ENCODE measurements at regions not wholly inside any gene's neighbourhood (a gene's known extent, or its start where the extent isn't known, plus 50 kb on each side); places are given as distances from the start of the nearest gene placed in this dataset.

DNA sequence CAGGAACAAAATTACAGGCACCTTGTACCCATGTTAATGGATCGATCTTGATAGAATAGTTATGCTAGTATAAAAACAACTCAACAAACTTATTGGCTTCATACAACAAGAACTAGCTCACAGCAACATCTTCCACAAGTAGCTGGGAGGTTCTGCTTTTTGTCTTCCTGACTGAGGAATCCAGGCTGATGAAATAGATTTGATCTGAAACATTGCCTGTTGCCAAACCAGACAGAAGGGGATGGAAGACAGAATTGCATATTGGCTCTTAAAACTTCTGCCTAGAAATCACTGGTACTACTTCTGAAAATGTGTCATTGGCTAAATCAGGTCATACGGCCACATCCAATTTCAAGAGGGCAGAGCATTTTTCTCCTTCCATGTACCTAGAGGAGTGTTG lies 267.3 kb downstream of the RFC3 start:
- H3T11ph ChIP-seq (ENCODE audit: low read length), result no peak overlapping the region
- TF ChIP-seq, protein P1, sequence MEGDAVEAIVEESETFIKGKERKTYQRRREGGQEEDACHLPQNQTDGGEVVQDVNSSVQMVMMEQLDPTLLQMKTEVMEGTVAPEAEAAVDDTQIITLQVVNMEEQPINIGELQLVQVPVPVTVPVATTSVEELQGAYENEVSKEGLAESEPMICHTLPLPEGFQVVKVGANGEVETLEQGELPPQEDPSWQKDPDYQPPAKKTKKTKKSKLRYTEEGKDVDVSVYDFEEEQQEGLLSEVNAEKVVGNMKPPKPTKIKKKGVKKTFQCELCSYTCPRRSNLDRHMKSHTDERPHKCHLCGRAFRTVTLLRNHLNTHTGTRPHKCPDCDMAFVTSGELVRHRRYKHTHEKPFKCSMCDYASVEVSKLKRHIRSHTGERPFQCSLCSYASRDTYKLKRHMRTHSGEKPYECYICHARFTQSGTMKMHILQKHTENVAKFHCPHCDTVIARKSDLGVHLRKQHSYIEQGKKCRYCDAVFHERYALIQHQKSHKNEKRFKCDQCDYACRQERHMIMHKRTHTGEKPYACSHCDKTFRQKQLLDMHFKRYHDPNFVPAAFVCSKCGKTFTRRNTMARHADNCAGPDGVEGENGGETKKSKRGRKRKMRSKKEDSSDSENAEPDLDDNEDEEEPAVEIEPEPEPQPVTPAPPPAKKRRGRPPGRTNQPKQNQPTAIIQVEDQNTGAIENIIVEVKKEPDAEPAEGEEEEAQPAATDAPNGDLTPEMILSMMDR (conservative IDR thresholded peaks at IDR 0.05), result no peak
- H3K9ac ChIP-seq (ENCODE audit: extremely low read depth, insufficient read length, low read length), result no peak overlapping the region
- no peak overlapping the region for H2AFZ ChIP-seq (ENCODE audit: low read length)
- H3K79me1 ChIP-seq (ENCODE audit: insufficient read depth, low read depth, low read length, poor library complexity, severe bottlenecking), result no peaks in the 10 kb centered on the region
- DNase-seq, result no peak
- no peak overlapping the region for H4K8ac ChIP-seq (replicated peaks; ENCODE audit: insufficient read length, low read depth, low read length)
- H3K56ac ChIP-seq (ENCODE audit: insufficient read length, low read depth, low read length), result no peak overlapping the region
- H3K18ac ChIP-seq (ENCODE audit: insufficient read length, low read depth, low read length), result no peak overlapping the region
- H2BK12ac ChIP-seq (ENCODE audit: insufficient read length, low read depth, low read length), result no peak overlapping the region
- no CpG with 5 or more reads among the region's 2 CpGs for WGBS (ENCODE audit: extremely low coverage, insufficient read length, low lambda C conversion rate)
- no peak overlapping the region for H2AK5ac ChIP-seq (ENCODE audit: insufficient read length, low read length)
- no peak overlapping the region for H2BK120ac ChIP-seq (ENCODE audit: low read depth, low read length, poor library complexity, severe bottlenecking)
- H3K23me2 ChIP-seq (ENCODE audit: insufficient read length, low read depth, low read length, poor library complexity, severe bottlenecking), result no peaks in the 10 kb centered on the region
- no peak overlapping the region for H3K4ac ChIP-seq (ENCODE audit: low read depth, low read length)
- H3K9me3 ChIP-seq (ENCODE audit: control insufficient read depth, low read depth, low read length), result peaks cover 8% of the 10 kb centered on the region
- H2BK20ac ChIP-seq (ENCODE audit: low read depth, low read length, poor library complexity, severe bottlenecking), result no peak overlapping the region
- no peak overlapping the region for H3K4me2 ChIP-seq (ENCODE audit: insufficient read depth, insufficient read length, low read length)
- Mint-ChIP-seq H3K27me3 (ENCODE audit: low read depth) (no peaks in the 10 kb centered on the region), H3K27ac (no peak overlapping the region), H3K36me3 (ENCODE audit: insufficient read depth in 1 of 3, low read depth in 3 of 3) (peaks cover 11 to 38% (median 24%) of the 10 kb centered on the region in 3 experiments), H3K4me3 (no peak overlapping the region), H3K4me1 (no peaks in the 10 kb centered on the region), H3K9me3 (peaks cover 28 to 39% of the 10 kb centered on the region in 2 experiments)
- no peak overlapping the region for H3K14ac ChIP-seq (ENCODE audit: insufficient read depth, low read length)
- no peak overlapping the region for H3K23ac ChIP-seq (ENCODE audit: insufficient read length, low read depth, low read length)
- H3K4me1 ChIP-seq (ENCODE audit: insufficient read depth, low read length), result no peaks in the 10 kb centered on the region
- no peak overlapping the region for H4K5ac ChIP-seq (ENCODE audit: insufficient read length, low read depth, low read length)
- no peak overlapping the region for H2BK15ac ChIP-seq (ENCODE audit: low read depth, low read length)
- no peaks in the 10 kb centered on the region for H4K20me1 ChIP-seq (ENCODE audit: control insufficient read depth, insufficient read depth, insufficient read length)
- no peaks in the 10 kb centered on the region for H3K27me3 ChIP-seq (ENCODE audit: insufficient read depth, low read length)
- no peak overlapping the region for H2BK5ac ChIP-seq (ENCODE audit: insufficient read length, low read length)
- no peaks in the 10 kb centered on the region for H3K79me2 ChIP-seq (ENCODE audit: insufficient read depth, low read length)
- H3K27ac ChIP-seq (ENCODE audit: insufficient read length, low read depth, low read length), result no peak overlapping the region
- H4K91ac ChIP-seq (ENCODE audit: insufficient read length, low read depth, low read length), result no peak overlapping the region

Measured in H9 (cell line).